Colonic mucosa (tissue), 4 donors: ENCODE measurements at regions not wholly inside any gene's neighbourhood (a gene's known extent, or its start where the extent isn't known, plus 50 kb on each side); places are given as distances from the start of the nearest gene placed in this dataset.
"Not testable (repeated sequence)": the region's sequence is repeated elsewhere in the genome, so short reads cannot be mapped to it uniquely, and the experiment has no call there.

Experiments
- DNase-seq: peaks from one replicate; pipeline ENCODE4 v3.0.0-alpha.2; 2020
- H3K27ac ChIP-seq: fragments of 200-600 bp; one replicate; pipeline ENCODE4 v1.8.0; 2021
- H3K27me3 ChIP-seq: fragments of 200-600 bp; one replicate; pipeline ENCODE4 v1.8.0; 2021
- H3K36me3 ChIP-seq: fragments of 200-600 bp; one replicate; pipeline ENCODE4 v1.8.0; 2021
- H3K4me1 ChIP-seq: fragments of 200-600 bp; one replicate; pipeline ENCODE4 v1.8.0; 2021; ENCODE audit warnings: mild to moderate bottlenecking
- H3K4me3 ChIP-seq: fragments of 200-600 bp; one replicate; pipeline ENCODE4 v1.8.0; 2021
- H3K9ac ChIP-seq, 2 donors: one replicate each; pipeline ENCODE4 v1.7.0; 2013; ENCODE audit warnings: control low read depth in 2 of 2, low read depth in 2 of 2, low read length in 2 of 2
- H3K9me3 ChIP-seq: fragments of 200-600 bp; one replicate; pipeline ENCODE4 v1.8.0; 2021
- CTCF ChIP-seq: fragments of 200-600 bp; IDR thresholded peaks from one replicate; pipeline ENCODE4 v1.8.0; 2022; ENCODE audit warnings: antibody characterized with exemption, mild to moderate bottlenecking
- intact Hi-C: fragments of 100-400 bp; cut with DNase I; formaldehyde crosslinking; loops from one replicate; pipeline ENCODE4 v1.14.1; 2022
- donor health status: healthy.
- donor health status: DM: no; HTN: no; CAD: no.
- donor health status: DM: no; HTN: no; CAD: no.

GRCh38 chr14:49036266-49036665 lies 549.9 kb downstream of the RPS29 start:
- intact Hi-C loops, result no loop called here
- no peak for TF ChIP-seq CTCF
- no peaks in the 10 kb centered on the region for H3K9me3 ChIP-seq

GRCh38 chr14:49033131-49033530 lies 553.0 kb downstream of the RPS29 start:
- Histone ChIP-seq H3K9me3 (no peaks in the 10 kb centered on the region), H3K9ac (no peak overlapping the region), H3K27me3 (no peaks in the 10 kb centered on the region), H3K27ac (no peak overlapping the region), H3K36me3 (no peaks in the 10 kb centered on the region), H3K4me3 (no peak overlapping the region), H3K4me1 (no peaks in the 10 kb centered on the region)
- DNase-seq, result no peak
- intact Hi-C loops, result no loop called here
- TF ChIP-seq CTCF, result no peak

More at GRCh38 chr14:49036266-49036665, 549.9 kb downstream of the RPS29 start:
- no peak overlapping the region for H3K9ac ChIP-seq
- H3K4me1 ChIP-seq, result no peaks in the 10 kb centered on the region
- no peak for DNase-seq
- H3K27ac ChIP-seq, result no peak overlapping the region
- no peak overlapping the region for H3K4me3 ChIP-seq
- H3K27me3 ChIP-seq, result no peaks in the 10 kb centered on the region
- no peaks in the 10 kb centered on the region for H3K36me3 ChIP-seq

GRCh38 chr14:49031710-49032109 lies 554.5 kb downstream of the RPS29 start:
- H3K4me1 ChIP-seq, H3K27ac ChIP-seq, H3K9me3 ChIP-seq, DNase-seq, H3K27me3 ChIP-seq, intact Hi-C loops, H3K4me3 ChIP-seq, H3K36me3 ChIP-seq, H3K9ac ChIP-seq: not testable (repeated sequence)

- Histone ChIP-seq H3K9me3 (no peaks in the 10 kb centered on the region), H3K36me3 (no peaks in the 10 kb centered on the region), H3K27me3 (no peaks in the 10 kb centered on the region), H3K4me3 (no peak overlapping the region), H3K27ac (no peak overlapping the region), H3K9ac (no peak overlapping the region), H3K4me1 (no peaks in the 10 kb centered on the region)
- TF ChIP-seq CTCF, result no peak
- intact Hi-C loops, result no loop called here
- DNase-seq, result no peak
Measured at GRCh38 chr14:49019467-49020115, 566.6 kb downstream of the RPS29 start.

- intact Hi-C loops, result no loop called here
- Histone ChIP-seq H3K4me3 (no peak overlapping the region), H3K4me1 (no peaks in the 10 kb centered on the region), H3K27me3 (no peaks in the 10 kb centered on the region), H3K27ac (no peak overlapping the region), H3K9me3 (no peaks in the 10 kb centered on the region), H3K9ac (no peak overlapping the region), H3K36me3 (no peaks in the 10 kb centered on the region)
- DNase-seq, result no peak
- TF ChIP-seq CTCF, result no peak
Measured at GRCh38 chr14:49017447-49017846, 568.7 kb downstream of the RPS29 start.

GRCh38 chr14:49016381-49016780 lies 569.8 kb downstream of the RPS29 start:
- Histone ChIP-seq H3K9ac (no peak overlapping the region), H3K27me3 (no peaks in the 10 kb centered on the region), H3K27ac (no peak overlapping the region), H3K4me1 (no peaks in the 10 kb centered on the region), H3K36me3 (no peaks in the 10 kb centered on the region), H3K4me3 (no peak overlapping the region), H3K9me3 (no peaks in the 10 kb centered on the region)
- TF ChIP-seq CTCF, result no peak
- intact Hi-C loops, result no loop called here
- no peak for DNase-seq
